WTC11 (cell line): ENCODE measurements at regions not wholly inside any gene's neighbourhood (a gene's known extent, or its start where the extent isn't known, plus 50 kb on each side); places are given as distances from the start of the nearest gene placed in this dataset.

ENCODE experiments used
- ATAC-seq: fragments of 200-7000 bp; cut with Tn5 transposase; 2 replicates; pipeline ENCODE4 v1.10.0; 2021; ENCODE audit warnings: mild to moderate bottlenecking, moderate library complexity
- CTCF ChIA-PET: fragments of 300-600 bp; sonication (Branson Sonifier 250); formaldehyde crosslinking; loops from one replicate; lab custom pipeline; 2021; ENCODE audit warnings: antibody characterized with exemption; lab: Charles Lee
- POLR2A ChIA-PET: fragments of 350-600 bp; sonication (Branson Sonifier 250); formaldehyde crosslinking; loops from one replicate; lab custom pipeline; 2021; ENCODE audit warnings: antibody characterized with exemption; lab: Charles Lee
- DNase-seq: peaks from one replicate; pipeline ENCODE4 v3.0.0; 2021; ENCODE audit warnings: low spot score
- H3K27ac Mint-ChIP-seq: 2 replicates; pipeline ENCODE4 v1.8.0; 2021; ENCODE audit warnings: mixed read lengths
- H3K27me3 Mint-ChIP-seq: 2 replicates; pipeline ENCODE4 v1.8.0; 2021; ENCODE audit warnings: low read depth, mild to moderate bottlenecking, moderate library complexity, mixed read lengths
- H3K36me3 Mint-ChIP-seq: 2 replicates; pipeline ENCODE4 v1.8.0; 2021; ENCODE audit warnings: mixed read lengths
- H3K4me1 Mint-ChIP-seq: 2 replicates; pipeline ENCODE4 v1.8.0; 2022; ENCODE audit warnings: mixed read lengths
- H3K4me3 Mint-ChIP-seq: 2 replicates; pipeline ENCODE4 v1.8.0; 2021; ENCODE audit warnings: mild to moderate bottlenecking, moderate library complexity, mixed read lengths
- H3K9me3 Mint-ChIP-seq: 2 replicates; pipeline ENCODE4 v1.8.0; 2021; ENCODE audit warnings: mixed read lengths
- ATF1 ChIP-seq: sonication (generic); formaldehyde crosslinking; IDR thresholded peaks from 2 replicates; pipeline ENCODE4 v1.8.1; 2023; ENCODE audit warnings: mild to moderate bottlenecking, moderate library complexity, missing genetic modification reagents
- ATF6 ChIP-seq: sonication (generic); formaldehyde crosslinking; IDR thresholded peaks from 2 replicates; pipeline ENCODE4 v1.8.1; 2023; ENCODE audit warnings: mild to moderate bottlenecking, missing genetic modification reagents
- CREB1 ChIP-seq: sonication (generic); formaldehyde crosslinking; IDR thresholded peaks from 2 replicates; pipeline ENCODE4 v1.8.0; 2023; ENCODE audit warnings: mild to moderate bottlenecking, missing genetic modification reagents
- CREM ChIP-seq: sonication (generic); formaldehyde crosslinking; IDR thresholded peaks from 2 replicates; pipeline ENCODE4 v1.8.1; 2022; ENCODE audit warnings: mild to moderate bottlenecking, missing genetic modification reagents, moderate library complexity
- E2F1 ChIP-seq: sonication (generic); formaldehyde crosslinking; IDR thresholded peaks from 2 replicates; pipeline ENCODE4 v1.8.0; 2022; ENCODE audit warnings: mild to moderate bottlenecking, missing genetic modification reagents
- EMX1 ChIP-seq: fragments of 250-450 bp; sonication (Bioruptor Pico); IDR thresholded peaks from 2 replicates; pipeline ENCODE4 v1.8.0; 2021; ENCODE audit warnings: mild to moderate bottlenecking
- FOXJ3 ChIP-seq: sonication (generic); formaldehyde crosslinking; IDR thresholded peaks from 2 replicates; pipeline ENCODE4 v1.9.0; 2021; ENCODE audit warnings: missing genetic modification reagents, mild to moderate bottlenecking, borderline replicate concordance
- GRHL2 ChIP-seq: fragments of 250-450 bp; sonication (Bioruptor Pico); IDR thresholded peaks from 2 replicates; pipeline ENCODE4 v1.8.0; 2022; ENCODE audit warnings: mild to moderate bottlenecking, moderate library complexity; ENCODE audit not compliant: insufficient replicate concordance, severe bottlenecking
- IRF2 ChIP-seq: sonication (generic); formaldehyde crosslinking; IDR thresholded peaks from 2 replicates; pipeline ENCODE4 v1.8.0; 2022; ENCODE audit warnings: low read depth, missing genetic modification reagents, borderline replicate concordance
- JUN ChIP-seq: sonication (generic); formaldehyde crosslinking; IDR thresholded peaks from 2 replicates; pipeline ENCODE4 v1.8.0; 2023; ENCODE audit warnings: mild to moderate bottlenecking, missing genetic modification reagents
- MAX ChIP-seq: sonication (generic); formaldehyde crosslinking; IDR thresholded peaks from 2 replicates; pipeline ENCODE4 v1.8.0; 2022; ENCODE audit warnings: mild to moderate bottlenecking, missing genetic modification reagents
- MYBL2 ChIP-seq: sonication (generic); formaldehyde crosslinking; IDR thresholded peaks from 2 replicates; pipeline ENCODE4 v1.8.1; 2023; ENCODE audit warnings: mild to moderate bottlenecking, moderate library complexity, missing genetic modification reagents
- NFATC4 ChIP-seq: fragments of 250-450 bp; sonication (Bioruptor Pico); IDR thresholded peaks from 2 replicates; pipeline ENCODE4 v1.9.0; 2021; ENCODE audit warnings: mild to moderate bottlenecking
- PRRX2 ChIP-seq: fragments of 250-450 bp; sonication (Bioruptor Pico); IDR thresholded peaks from 2 replicates; pipeline ENCODE4 v1.8.0; 2021; ENCODE audit warnings: mild to moderate bottlenecking
- TEAD1 ChIP-seq: sonication (generic); formaldehyde crosslinking; IDR thresholded peaks from 2 replicates; pipeline ENCODE4 v1.8.0; 2022; ENCODE audit warnings: mild to moderate bottlenecking, missing genetic modification reagents
- ZNF263 ChIP-seq: sonication (generic); formaldehyde crosslinking; IDR thresholded peaks from 2 replicates; pipeline ENCODE4 v1.8.1; 2022; ENCODE audit warnings: low read depth, mild to moderate bottlenecking, moderate library complexity, missing genetic modification reagents
- ZNF396 ChIP-seq: fragments of 250-450 bp; sonication (Bioruptor Pico); IDR thresholded peaks from 2 replicates; pipeline ENCODE4 v1.8.0; 2021; ENCODE audit warnings: mild to moderate bottlenecking, moderate library complexity, borderline replicate concordance
- ZNF532 ChIP-seq: fragments of 250-450 bp; sonication (Bioruptor Pico); IDR thresholded peaks from 2 replicates; pipeline ENCODE4 v1.9.0; 2021; ENCODE audit warnings: mild to moderate bottlenecking, borderline replicate concordance
- TF ChIP-seq, protein P1 (sequence below): fragments of 250-450 bp; sonication (Bioruptor Pico); conservative IDR thresholded peaks from 2 replicates; pipeline ENCODE4 v1.9.0; 2021; ENCODE audit warnings: mild to moderate bottlenecking
- TF ChIP-seq, protein P2 (sequence below): sonication (generic); formaldehyde crosslinking; IDR thresholded peaks from 2 replicates; pipeline ENCODE4 v1.8.1; 2023; ENCODE audit warnings: mild to moderate bottlenecking, moderate library complexity, missing genetic modification reagents
- TF ChIP-seq, protein P3 (sequence below): fragments of 250-450 bp; sonication (Bioruptor Pico); IDR thresholded peaks from 2 replicates; pipeline ENCODE4 v2.1.2; 2022; ENCODE audit warnings: mild to moderate bottlenecking, moderate library complexity

GRCh38 chr4:14582677-14583076 is 419.6 kb upstream of the CPEB2 start (continued):
- TF ChIP-seq PRRX2 (no peak), IRF2 (CRISPR knock-in tag) (no peak), ZNF263 (CRISPR knock-in tag) (no peak), ZNF396 (no peak)
- TF ChIP-seq, protein P1, sequence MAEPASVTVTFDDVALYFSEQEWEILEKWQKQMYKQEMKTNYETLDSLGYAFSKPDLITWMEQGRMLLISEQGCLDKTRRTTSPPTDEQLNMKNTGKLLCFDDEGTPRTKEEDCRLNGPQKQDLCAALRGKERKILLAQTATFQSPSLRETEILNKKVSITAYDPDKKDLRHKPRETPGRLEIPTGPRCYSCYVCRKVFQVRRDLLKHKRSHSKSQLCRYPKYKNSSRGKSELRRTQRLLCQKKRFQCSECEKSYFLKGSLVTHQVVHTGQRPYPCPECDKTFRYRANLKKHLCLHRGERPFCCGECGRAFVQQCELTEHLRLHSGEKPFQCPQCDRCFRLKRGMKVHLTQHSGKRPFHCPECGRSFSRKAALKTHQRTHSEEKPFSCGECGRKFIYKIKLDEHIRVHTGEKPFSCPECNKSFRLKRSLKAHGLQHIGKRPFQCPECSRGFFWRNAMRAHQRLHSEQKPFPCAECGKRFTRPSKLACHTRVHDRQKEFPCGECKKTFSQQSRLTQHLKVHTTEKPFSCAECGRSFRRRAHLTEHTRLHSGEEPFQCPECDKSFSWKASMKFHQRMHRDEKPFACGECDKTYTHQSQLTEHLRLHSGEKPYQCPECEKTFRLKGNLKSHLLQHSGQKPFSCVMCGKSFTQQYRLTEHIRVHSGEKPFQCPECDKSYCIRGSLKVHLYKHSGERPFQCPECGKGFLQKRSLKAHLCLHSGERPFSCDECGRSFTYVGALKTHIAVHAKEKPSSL (CRISPR knock-in tag): no peak
- TF ChIP-seq, all 79 proteins: peak for 0

- no peaks in the 10 kb centered on the region; the same call in 1 of the 2 replicates for H3K27me3 Mint-ChIP-seq
- H3K4me1 Mint-ChIP-seq: no peaks in the 10 kb centered on the region
- H3K4me3 Mint-ChIP-seq: no peak overlapping the region
- H3K36me3 Mint-ChIP-seq: no peaks in the 10 kb centered on the region
- TF ChIP-seq, protein P2, sequence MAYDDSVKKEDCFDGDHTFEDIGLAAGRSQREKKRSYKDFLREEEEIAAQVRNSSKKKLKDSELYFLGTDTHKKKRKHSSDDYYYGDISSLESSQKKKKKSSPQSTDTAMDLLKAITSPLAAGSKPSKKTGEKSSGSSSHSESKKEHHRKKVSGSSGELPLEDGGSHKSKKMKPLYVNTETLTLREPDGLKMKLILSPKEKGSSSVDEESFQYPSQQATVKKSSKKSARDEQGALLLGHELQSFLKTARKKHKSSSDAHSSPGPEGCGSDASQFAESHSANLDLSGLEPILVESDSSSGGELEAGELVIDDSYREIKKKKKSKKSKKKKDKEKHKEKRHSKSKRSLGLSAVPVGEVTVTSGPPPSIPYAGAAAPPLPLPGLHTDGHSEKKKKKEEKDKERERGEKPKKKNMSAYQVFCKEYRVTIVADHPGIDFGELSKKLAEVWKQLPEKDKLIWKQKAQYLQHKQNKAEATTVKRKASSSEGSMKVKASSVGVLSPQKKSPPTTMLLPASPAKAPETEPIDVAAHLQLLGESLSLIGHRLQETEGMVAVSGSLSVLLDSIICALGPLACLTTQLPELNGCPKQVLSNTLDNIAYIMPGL (CRISPR knock-in tag): no peak
- TF ChIP-seq ATF1 (CRISPR knock-in tag): no peak
- TF ChIP-seq EMX1 (CRISPR knock-in tag): no peak
- no peak for TF ChIP-seq CREM (CRISPR knock-in tag)
- TF ChIP-seq E2F1 (CRISPR knock-in tag): no peak
- no peak for TF ChIP-seq MYBL2 (CRISPR knock-in tag)
- no peak for TF ChIP-seq ZNF396
- no peak for TF ChIP-seq ATF6 (CRISPR knock-in tag)
- no peak for TF ChIP-seq ZNF263 (CRISPR knock-in tag)
- no peak for TF ChIP-seq GRHL2 (CRISPR knock-in tag)
- no peak for TF ChIP-seq NFATC4 (CRISPR knock-in tag)
- CTCF ChIA-PET: no interaction called here
- ATAC-seq (no peak), DNase-seq (no peak)
- POLR2A ChIA-PET: no interaction called here
- peaks cover 8% of the 10 kb centered on the region for H3K9me3 Mint-ChIP-seq
- no peak overlapping the region for H3K27ac Mint-ChIP-seq
Observed at GRCh38 chr4:14583331-14583730, 418.9 kb upstream of the CPEB2 start.

DNA sequence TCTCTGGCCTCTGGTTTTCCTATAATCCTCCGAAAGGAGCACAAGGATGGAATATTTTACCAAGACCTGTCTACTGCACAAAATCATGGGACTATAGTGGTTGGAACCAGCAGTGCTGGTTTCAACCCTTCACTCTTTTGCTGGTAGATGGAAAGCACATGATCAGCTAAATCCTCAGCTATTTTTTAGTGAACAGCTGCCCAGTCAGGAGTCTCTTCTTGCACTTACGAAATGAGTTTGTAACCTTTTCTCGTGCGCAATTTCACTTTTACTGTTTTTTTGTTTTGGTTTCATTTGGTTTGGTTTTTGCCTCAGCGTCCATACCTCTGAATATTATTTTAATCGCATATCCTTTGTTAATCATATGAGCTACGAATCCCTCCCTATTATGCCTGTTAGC is 418.5 kb upstream of the CPEB2 start:
- no peak overlapping the region for H3K4me3 Mint-ChIP-seq
- no peak overlapping the region for H3K27ac Mint-ChIP-seq
- ChIA-PET POLR2A (no interaction called here), CTCF (no interaction called here)
- no peaks in the 10 kb centered on the region for H3K36me3 Mint-ChIP-seq
- H3K4me1 Mint-ChIP-seq: no peaks in the 10 kb centered on the region
- peaks cover 8% of the 10 kb centered on the region for H3K9me3 Mint-ChIP-seq
- DNase-seq (no peak), ATAC-seq (no peak)
- H3K27me3 Mint-ChIP-seq: no peaks in the 10 kb centered on the region; the same call in 1 of the 2 replicates
- TF ChIP-seq, protein P3, sequence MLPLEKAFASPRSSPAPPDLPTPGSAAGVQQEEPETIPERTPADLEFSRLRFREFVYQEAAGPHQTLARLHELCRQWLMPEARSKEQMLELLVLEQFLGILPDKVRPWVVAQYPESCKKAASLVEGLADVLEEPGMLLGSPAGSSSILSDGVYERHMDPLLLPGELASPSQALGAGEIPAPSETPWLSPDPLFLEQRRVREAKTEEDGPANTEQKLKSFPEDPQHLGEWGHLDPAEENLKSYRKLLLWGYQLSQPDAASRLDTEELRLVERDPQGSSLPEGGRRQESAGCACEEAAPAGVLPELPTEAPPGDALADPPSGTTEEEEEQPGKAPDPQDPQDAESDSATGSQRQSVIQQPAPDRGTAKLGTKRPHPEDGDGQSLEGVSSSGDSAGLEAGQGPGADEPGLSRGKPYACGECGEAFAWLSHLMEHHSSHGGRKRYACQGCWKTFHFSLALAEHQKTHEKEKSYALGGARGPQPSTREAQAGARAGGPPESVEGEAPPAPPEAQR (CRISPR knock-in tag): no peak
- TF ChIP-seq MAX (CRISPR knock-in tag) (no peak), TEAD1 (no peak), FOXJ3 (no peak), JUN (CRISPR knock-in tag) (no peak), ZNF532 (CRISPR knock-in tag) (no peak), CREB1 (CRISPR knock-in tag) (no peak), ZNF396 (no peak)
